ENCODE measurements at regions not wholly inside any gene's neighbourhood (a gene's known extent, or its start where the extent isn't known, plus 50 kb on each side); places are given as distances from the start of the nearest gene placed in this dataset.

DNA sequence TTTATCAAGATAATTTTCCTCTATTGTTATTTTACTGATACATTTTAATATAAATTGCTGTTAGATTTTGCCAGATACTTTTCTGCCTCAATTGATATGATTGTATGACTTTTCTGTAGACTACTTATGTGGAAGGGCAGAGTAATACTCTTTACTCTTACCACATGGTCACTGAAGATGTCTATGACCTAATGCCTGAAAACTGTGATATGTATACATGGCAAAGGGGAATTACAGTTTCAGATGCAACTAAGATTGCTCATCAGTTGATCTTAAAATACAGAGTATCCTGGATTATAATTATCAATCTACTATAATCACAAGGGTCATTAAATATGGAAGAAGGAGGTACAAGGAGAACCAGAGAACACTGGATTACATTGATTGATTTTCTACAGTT is 1528.0 kb downstream of the BRINP3 start:
- no peak for DNase-seq (ENCODE audit: insufficient read length, low spot score, missing footprints)
- Histone ChIP-seq H2AFZ (ENCODE audit: low read length) (no peak overlapping the region), H4K20me1 (ENCODE audit: insufficient read depth, low read length) (no peaks in the 10 kb centered on the region), H3K4me2 (ENCODE audit: insufficient read depth, low read length) (no peak overlapping the region), H3K4me1 (ENCODE audit: insufficient read depth, low read length) (no peaks in the 10 kb centered on the region), H3K4me3 (ENCODE audit: insufficient read depth, low read length) (no peak overlapping the region), H3K79me2 (ENCODE audit: insufficient read depth, low read length) (no peaks in the 10 kb centered on the region), H3K27me3 (ENCODE audit: insufficient read depth, low read length) (no peaks in the 10 kb centered on the region), H3K9me3 (ENCODE audit: low read depth, low read length) (peaks cover 4% of the 10 kb centered on the region), H3K36me3 (ENCODE audit: insufficient read depth, low read length) (no peaks in the 10 kb centered on the region), H3K27ac (ENCODE audit: low read depth, low read length) (no peak overlapping the region)
- TF ChIP-seq, protein P1, sequence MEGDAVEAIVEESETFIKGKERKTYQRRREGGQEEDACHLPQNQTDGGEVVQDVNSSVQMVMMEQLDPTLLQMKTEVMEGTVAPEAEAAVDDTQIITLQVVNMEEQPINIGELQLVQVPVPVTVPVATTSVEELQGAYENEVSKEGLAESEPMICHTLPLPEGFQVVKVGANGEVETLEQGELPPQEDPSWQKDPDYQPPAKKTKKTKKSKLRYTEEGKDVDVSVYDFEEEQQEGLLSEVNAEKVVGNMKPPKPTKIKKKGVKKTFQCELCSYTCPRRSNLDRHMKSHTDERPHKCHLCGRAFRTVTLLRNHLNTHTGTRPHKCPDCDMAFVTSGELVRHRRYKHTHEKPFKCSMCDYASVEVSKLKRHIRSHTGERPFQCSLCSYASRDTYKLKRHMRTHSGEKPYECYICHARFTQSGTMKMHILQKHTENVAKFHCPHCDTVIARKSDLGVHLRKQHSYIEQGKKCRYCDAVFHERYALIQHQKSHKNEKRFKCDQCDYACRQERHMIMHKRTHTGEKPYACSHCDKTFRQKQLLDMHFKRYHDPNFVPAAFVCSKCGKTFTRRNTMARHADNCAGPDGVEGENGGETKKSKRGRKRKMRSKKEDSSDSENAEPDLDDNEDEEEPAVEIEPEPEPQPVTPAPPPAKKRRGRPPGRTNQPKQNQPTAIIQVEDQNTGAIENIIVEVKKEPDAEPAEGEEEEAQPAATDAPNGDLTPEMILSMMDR (IDR thresholded peaks at IDR 0.05; ENCODE audit: extremely low read depth, low read depth, low read length): no peak

- Histone ChIP-seq H3K27me3 (ENCODE audit: insufficient read depth, low read length) (no peaks in the 10 kb centered on the region), H3K4me1 (ENCODE audit: insufficient read depth, low read length) (no peaks in the 10 kb centered on the region), H3K4me3 (ENCODE audit: insufficient read depth, low read length) (no peak overlapping the region), H3K4me2 (ENCODE audit: insufficient read depth, low read length) (no peak overlapping the region), H4K20me1 (ENCODE audit: insufficient read depth, low read length) (no peaks in the 10 kb centered on the region), H3K9me3 (ENCODE audit: low read depth, low read length) (no peaks in the 10 kb centered on the region), H2AFZ (ENCODE audit: low read length) (no peak overlapping the region), H3K36me3 (ENCODE audit: insufficient read depth, low read length) (no peaks in the 10 kb centered on the region), H3K79me2 (ENCODE audit: insufficient read depth, low read length) (no peaks in the 10 kb centered on the region), H3K27ac (ENCODE audit: low read depth, low read length) (no peak overlapping the region)
- DNase-seq (ENCODE audit: insufficient read length, low spot score, missing footprints): no peak
- TF ChIP-seq, protein P1 (IDR thresholded peaks at IDR 0.05; ENCODE audit: extremely low read depth, low read depth, low read length): no peak
Measured at GRCh38 chr1:188958461-188959115, 1519.1 kb downstream of the BRINP3 start.

- H2AFZ ChIP-seq (ENCODE audit: low read length): no peak overlapping the region
- no peaks in the 10 kb centered on the region for H3K4me1 ChIP-seq (ENCODE audit: insufficient read depth, low read length)
- no peaks in the 10 kb centered on the region for H4K20me1 ChIP-seq (ENCODE audit: insufficient read depth, low read length)
- no peak overlapping the region for H3K4me2 ChIP-seq (ENCODE audit: insufficient read depth, low read length)
- H3K4me3 ChIP-seq (ENCODE audit: insufficient read depth, low read length): no peak overlapping the region
- H3K36me3 ChIP-seq (ENCODE audit: insufficient read depth, low read length): no peaks in the 10 kb centered on the region
- no peak for DNase-seq (ENCODE audit: insufficient read length, low spot score, missing footprints)
- no peak overlapping the region for H3K27ac ChIP-seq (ENCODE audit: low read depth, low read length)
- TF ChIP-seq, protein P1 (IDR thresholded peaks at IDR 0.05; ENCODE audit: extremely low read depth, low read depth, low read length): no peak
- H3K27me3 ChIP-seq (ENCODE audit: insufficient read depth, low read length): no peaks in the 10 kb centered on the region
- H3K9me3 ChIP-seq (ENCODE audit: low read depth, low read length): peaks cover 3% of the 10 kb centered on the region
- no peaks in the 10 kb centered on the region for H3K79me2 ChIP-seq (ENCODE audit: insufficient read depth, low read length)
Measured at GRCh38 chr1:188986745-188987417, 1490.8 kb downstream of the BRINP3 start.

DNA sequence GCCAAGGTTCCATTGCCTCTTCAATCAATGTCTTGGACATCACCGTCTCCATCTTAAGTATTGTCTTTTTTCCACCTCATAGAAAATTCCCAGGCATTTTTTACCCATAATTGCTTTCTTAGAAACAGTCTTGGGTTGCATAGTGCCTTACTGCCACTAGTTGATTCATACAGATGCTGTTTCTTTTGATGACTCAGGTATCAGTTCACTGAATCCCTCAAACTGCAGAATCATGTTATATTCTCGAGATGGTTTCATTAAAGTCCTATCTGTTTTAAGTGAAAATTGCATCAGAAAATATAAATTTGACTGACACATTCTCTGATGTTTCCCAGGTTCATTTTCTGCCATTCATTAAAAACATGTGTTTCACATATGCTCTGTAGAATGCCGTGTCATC is 1489.1 kb downstream of the BRINP3 start:
- Histone ChIP-seq H4K20me1 (ENCODE audit: insufficient read depth, low read length) (no peaks in the 10 kb centered on the region), H3K4me3 (ENCODE audit: insufficient read depth, low read length) (no peak overlapping the region), H3K27me3 (ENCODE audit: insufficient read depth, low read length) (no peaks in the 10 kb centered on the region), H2AFZ (ENCODE audit: low read length) (no peak overlapping the region), H3K27ac (ENCODE audit: low read depth, low read length) (no peak overlapping the region), H3K4me1 (ENCODE audit: insufficient read depth, low read length) (no peaks in the 10 kb centered on the region), H3K79me2 (ENCODE audit: insufficient read depth, low read length) (no peaks in the 10 kb centered on the region), H3K9me3 (ENCODE audit: low read depth, low read length) (peaks cover 3% of the 10 kb centered on the region), H3K4me2 (ENCODE audit: insufficient read depth, low read length) (no peak overlapping the region), H3K36me3 (ENCODE audit: insufficient read depth, low read length) (no peaks in the 10 kb centered on the region)
- TF ChIP-seq, protein P1 (IDR thresholded peaks at IDR 0.05; ENCODE audit: extremely low read depth, low read depth, low read length): no peak
- DNase-seq (ENCODE audit: insufficient read length, low spot score, missing footprints): no peak
